ENCODE measurements at regions not wholly inside any gene's neighbourhood (a gene's known extent, or its start where the extent isn't known, plus 50 kb on each side); places are given as distances from the start of the nearest gene placed in this dataset.

GRCh38 chr18:64979791-64980190 is 771.0 kb upstream of the CDH7 start:
- DNase-seq (ENCODE audit: low read depth) (no peak), FAIRE-seq (no peak)
- no peaks in the 10 kb centered on the region for H3K36me3 ChIP-seq (ENCODE audit: control insufficient read depth, insufficient read depth, low read length)
- TF ChIP-seq, protein P1, sequence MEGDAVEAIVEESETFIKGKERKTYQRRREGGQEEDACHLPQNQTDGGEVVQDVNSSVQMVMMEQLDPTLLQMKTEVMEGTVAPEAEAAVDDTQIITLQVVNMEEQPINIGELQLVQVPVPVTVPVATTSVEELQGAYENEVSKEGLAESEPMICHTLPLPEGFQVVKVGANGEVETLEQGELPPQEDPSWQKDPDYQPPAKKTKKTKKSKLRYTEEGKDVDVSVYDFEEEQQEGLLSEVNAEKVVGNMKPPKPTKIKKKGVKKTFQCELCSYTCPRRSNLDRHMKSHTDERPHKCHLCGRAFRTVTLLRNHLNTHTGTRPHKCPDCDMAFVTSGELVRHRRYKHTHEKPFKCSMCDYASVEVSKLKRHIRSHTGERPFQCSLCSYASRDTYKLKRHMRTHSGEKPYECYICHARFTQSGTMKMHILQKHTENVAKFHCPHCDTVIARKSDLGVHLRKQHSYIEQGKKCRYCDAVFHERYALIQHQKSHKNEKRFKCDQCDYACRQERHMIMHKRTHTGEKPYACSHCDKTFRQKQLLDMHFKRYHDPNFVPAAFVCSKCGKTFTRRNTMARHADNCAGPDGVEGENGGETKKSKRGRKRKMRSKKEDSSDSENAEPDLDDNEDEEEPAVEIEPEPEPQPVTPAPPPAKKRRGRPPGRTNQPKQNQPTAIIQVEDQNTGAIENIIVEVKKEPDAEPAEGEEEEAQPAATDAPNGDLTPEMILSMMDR (IDR thresholded peaks at IDR 0.05; ENCODE audit: insufficient read depth, low read length, severe bottlenecking), result no peak
- no peaks in the 10 kb centered on the region for H3K27me3 ChIP-seq (ENCODE audit: control insufficient read depth, insufficient read depth, low read length)
- no peak overlapping the region for H3K4me3 ChIP-seq (ENCODE audit: low read depth, low read length)

- DNase-seq (ENCODE audit: low read depth), result peak; percentile 92
- TF ChIP-seq, protein P1 (IDR thresholded peaks at IDR 0.05; ENCODE audit: insufficient read depth, low read length, severe bottlenecking), result no peak
- H3K36me3 ChIP-seq (ENCODE audit: control insufficient read depth, insufficient read depth, low read length), result no peaks in the 10 kb centered on the region
- no peaks in the 10 kb centered on the region for H3K27me3 ChIP-seq (ENCODE audit: control insufficient read depth, insufficient read depth, low read length)
- no peak for FAIRE-seq
- no peak overlapping the region for H3K4me3 ChIP-seq (ENCODE audit: low read depth, low read length)
These were observed 776.3 kb upstream of the CDH7 start for GRCh38 chr18:64974391-64975125.

GRCh38 chr18:64972545-64972944 is 778.3 kb upstream of the CDH7 start:
- H3K36me3 ChIP-seq (ENCODE audit: control insufficient read depth, insufficient read depth, low read length), result no peaks in the 10 kb centered on the region
- no peaks in the 10 kb centered on the region for H3K27me3 ChIP-seq (ENCODE audit: control insufficient read depth, insufficient read depth, low read length)
- FAIRE-seq (no peak), DNase-seq (ENCODE audit: low read depth) (peak; percentile 38)
- H3K4me3 ChIP-seq (ENCODE audit: low read depth, low read length), result no peak overlapping the region
- TF ChIP-seq, protein P1 (IDR thresholded peaks at IDR 0.05; ENCODE audit: insufficient read depth, low read length, severe bottlenecking), result no peak

DNA sequence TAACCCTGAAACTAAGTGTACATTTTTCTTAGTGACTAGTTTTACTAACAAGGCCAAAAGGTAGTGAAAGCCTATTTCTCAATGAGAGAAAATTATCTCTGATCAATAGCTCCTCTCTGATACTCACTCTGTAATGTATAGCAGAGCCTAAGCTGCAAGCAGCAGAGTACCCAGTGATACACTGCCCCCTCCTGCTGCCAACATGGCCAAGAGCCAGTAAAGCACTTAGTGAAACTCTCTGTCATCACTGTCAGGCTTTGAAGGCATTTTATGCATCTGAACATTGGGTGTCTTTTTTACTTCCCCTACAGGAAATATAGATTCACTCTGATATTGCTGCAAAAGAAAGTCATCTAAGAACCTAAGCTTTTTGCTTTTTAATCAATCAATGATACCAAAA is 784.1 kb upstream of the CDH7 start:
- no peak for FAIRE-seq

DNA sequence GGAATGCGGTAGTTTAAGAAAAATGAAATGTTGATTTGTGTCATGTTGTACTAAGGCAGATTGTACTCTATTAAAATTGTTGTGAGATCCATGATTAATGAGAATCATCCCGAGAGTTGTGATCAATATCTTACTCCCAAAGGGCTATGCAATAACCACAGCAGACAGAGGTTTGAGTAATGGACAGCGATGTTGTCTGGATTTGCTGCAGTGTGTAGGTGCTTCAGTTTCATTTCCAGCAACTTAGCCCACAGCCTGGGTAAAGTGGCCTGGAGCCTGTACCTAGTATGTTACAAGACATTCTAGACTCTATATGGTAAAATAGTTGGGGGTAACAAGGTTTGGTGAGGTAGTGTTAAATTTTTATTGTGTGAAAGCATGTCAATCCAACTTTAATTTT is 794.3 kb upstream of the CDH7 start:
- no peak for FAIRE-seq
- no peak for DNase-seq (ENCODE audit: low read depth)
- TF ChIP-seq, protein P1 (IDR thresholded peaks at IDR 0.05; ENCODE audit: insufficient read depth, low read length, severe bottlenecking), result no peak
- Histone ChIP-seq H3K27me3 (ENCODE audit: control insufficient read depth, insufficient read depth, low read length) (no peaks in the 10 kb centered on the region), H3K36me3 (ENCODE audit: control insufficient read depth, insufficient read depth, low read length) (no peaks in the 10 kb centered on the region), H3K4me3 (ENCODE audit: low read depth, low read length) (no peak overlapping the region)

More for the DNA sequence above, 784.1 kb upstream of the CDH7 start:
- H3K4me3 ChIP-seq (ENCODE audit: low read depth, low read length), result no peak overlapping the region
- DNase-seq (ENCODE audit: low read depth), result peak; percentile 6
- TF ChIP-seq, protein P1 (IDR thresholded peaks at IDR 0.05; ENCODE audit: insufficient read depth, low read length, severe bottlenecking), result no peak
- no peaks in the 10 kb centered on the region for H3K36me3 ChIP-seq (ENCODE audit: control insufficient read depth, insufficient read depth, low read length)
- H3K27me3 ChIP-seq (ENCODE audit: control insufficient read depth, insufficient read depth, low read length), result no peaks in the 10 kb centered on the region

DNA sequence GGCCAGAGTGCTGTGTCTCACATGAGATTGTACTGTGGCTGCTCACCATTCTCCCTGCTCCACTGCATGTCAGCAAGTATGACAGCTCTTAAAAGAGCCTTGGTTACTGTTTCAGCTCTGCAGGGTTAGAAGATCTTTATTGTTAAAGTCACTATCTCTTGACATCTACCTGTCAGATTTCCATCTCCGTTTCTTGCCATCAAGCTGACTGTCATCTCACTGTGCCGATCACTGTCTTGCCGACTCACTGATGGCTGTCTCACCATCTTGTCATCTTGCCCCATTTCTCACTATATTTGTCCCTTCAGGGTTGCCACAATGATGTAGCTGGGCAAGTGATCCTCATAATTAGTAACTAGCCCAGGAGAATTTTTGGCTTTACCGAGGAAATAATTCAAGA is 800.9 kb upstream of the CDH7 start:
- DNase-seq (ENCODE audit: low read depth) (no peak), FAIRE-seq (peak; percentile 64)
- Histone ChIP-seq H3K4me3 (ENCODE audit: low read depth, low read length) (no peak overlapping the region), H3K36me3 (ENCODE audit: control insufficient read depth, insufficient read depth, low read length) (no peaks in the 10 kb centered on the region), H3K27me3 (ENCODE audit: control insufficient read depth, insufficient read depth, low read length) (no peaks in the 10 kb centered on the region)
- TF ChIP-seq, protein P1 (IDR thresholded peaks at IDR 0.05; ENCODE audit: insufficient read depth, low read length, severe bottlenecking), result no peak

Data from bronchial epithelial cell (primary cell).